ENCODE measurements at regions not wholly inside any gene's neighbourhood (a gene's known extent, or its start where the extent isn't known, plus 50 kb on each side); places are given as distances from the start of the nearest gene placed in this dataset.

DNA sequence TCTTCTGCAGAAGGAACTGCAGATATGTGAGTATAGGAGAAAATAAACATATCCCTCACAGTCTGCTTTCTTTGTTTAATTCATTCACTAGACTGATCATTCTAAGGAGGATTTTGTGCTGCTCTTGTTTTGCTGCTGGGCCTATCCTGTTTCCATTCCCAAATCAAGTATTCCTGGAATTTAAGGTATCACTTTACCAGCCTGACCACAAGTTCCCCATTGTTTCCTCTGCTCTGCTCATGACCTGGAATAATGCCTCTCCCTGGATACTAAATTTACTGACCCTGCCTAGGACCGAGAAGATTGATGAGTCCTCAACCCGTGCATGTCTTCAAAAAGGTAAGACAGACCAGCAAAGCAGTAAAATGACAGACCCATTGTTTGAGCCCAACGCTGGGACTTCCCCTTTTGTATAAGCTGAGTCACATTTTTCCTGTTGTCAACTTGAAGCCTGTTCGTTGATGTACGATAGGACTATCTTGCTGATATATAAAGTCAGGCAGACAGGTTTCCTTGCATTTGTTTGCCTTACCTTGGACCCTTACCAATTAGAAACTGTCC is 85.5 kb upstream of the TET2 start:
- TF ChIP-seq POLR2A (IDR thresholded peaks at IDR 0.05): no peak
- no peak for TF ChIP-seq CTCF (IDR thresholded peaks at IDR 0.05)
- no peaks in the 10 kb centered on the region for H3K9me3 ChIP-seq (replicated peaks in 1 of 3)
- peak overlapping the region in 3 of 5 donors; percentile 10 to 80 (median 26) for H3K27ac ChIP-seq
- no peaks in the 10 kb centered on the region for H3K4me1 ChIP-seq (replicated peaks in 1 of 2)
- intact Hi-C loops (cut with DNase I): no loop called here
- no peaks in the 10 kb centered on the region for H3K27me3 ChIP-seq
- H3K36me3 ChIP-seq (replicated peaks in 1 of 2): no peaks in the 10 kb centered on the region
- peak in 6 of 7 donors; percentile 11 to 62 (median 25) for DNase-seq
- 6 to 12% (median 7%) methylated on average over 5 of the region's 5 CpGs for WGBS, 4 donors
- no peak overlapping the region for H3K4me3 ChIP-seq

DNA sequence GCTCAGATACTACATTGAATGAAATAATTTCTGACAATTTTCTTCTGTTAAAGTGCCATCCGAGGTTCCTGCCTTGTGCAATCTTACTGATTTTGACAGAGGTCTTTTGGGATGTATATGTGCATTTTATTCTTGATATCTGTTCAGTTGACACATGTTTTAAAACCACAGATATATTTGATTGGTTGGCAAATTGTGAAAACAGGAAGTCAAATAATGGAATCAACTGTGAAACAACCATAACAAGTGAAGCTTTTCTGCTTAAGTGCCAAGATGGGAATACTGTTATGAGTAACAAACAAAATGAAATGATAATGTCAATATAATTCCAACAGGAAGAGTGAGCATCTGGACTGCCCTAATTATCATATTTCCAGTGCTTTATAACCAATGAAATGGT is 84.9 kb upstream of the TET2 start:
- Histone ChIP-seq H3K27me3 (no peaks in the 10 kb centered on the region), H3K36me3 (replicated peaks in 1 of 2) (no peaks in the 10 kb centered on the region), H3K9me3 (replicated peaks in 1 of 3) (no peaks in the 10 kb centered on the region), H3K4me3 (no peak overlapping the region), H3K27ac (peak overlapping the region in 2 of 5 donors; percentile 26 to 80), H3K4me1 (replicated peaks in 1 of 2) (no peaks in the 10 kb centered on the region)
- no peak for DNase-seq
- WGBS, 4 donors: 5 to 22% (median 14%) methylated on average over 1 of the region's 1 CpG
- TF ChIP-seq CTCF (IDR thresholded peaks at IDR 0.05) (no peak), POLR2A (IDR thresholded peaks at IDR 0.05) (no peak)
- intact Hi-C loops (cut with DNase I): no loop called here

- TF ChIP-seq POLR2A (IDR thresholded peaks at IDR 0.05) (no peak), CTCF (IDR thresholded peaks at IDR 0.05) (no peak)
- no peaks in the 10 kb centered on the region for H3K36me3 ChIP-seq (replicated peaks in 1 of 2)
- intact Hi-C loops (cut with DNase I): no loop called here
- no peaks in the 10 kb centered on the region for H3K27me3 ChIP-seq
- DNase-seq: no peak
- H3K4me3 ChIP-seq: no peak overlapping the region
- H3K27ac ChIP-seq: no peak overlapping the region
- no peaks in the 10 kb centered on the region for H3K9me3 ChIP-seq (replicated peaks in 1 of 3)
- H3K4me1 ChIP-seq (replicated peaks in 1 of 2): no peaks in the 10 kb centered on the region
Measured at GRCh38 chr4:105066401-105066800, 80.3 kb upstream of the TET2 start.

- 64 to 81% (median 68%) methylated on average over 2 of the region's 2 CpGs for WGBS, 4 donors
- Histone ChIP-seq H3K27ac (no peak overlapping the region), H3K9me3 (replicated peaks in 1 of 3) (no peaks in the 10 kb centered on the region), H3K27me3 (no peaks in the 10 kb centered on the region), H3K36me3 (replicated peaks in 1 of 2) (no peaks in the 10 kb centered on the region), H3K4me3 (no peak overlapping the region), H3K4me1 (replicated peaks in 1 of 2) (no peaks in the 10 kb centered on the region)
- TF ChIP-seq CTCF (IDR thresholded peaks at IDR 0.05): no peak
- no peak for TF ChIP-seq POLR2A (IDR thresholded peaks at IDR 0.05)
- DNase-seq: no peak
- intact Hi-C loops (cut with DNase I): no loop called here
Measured at GRCh38 chr4:105067431-105067830, 79.2 kb upstream of the TET2 start.

Data from adrenal gland (tissue), 9 donors.